ENCODE measurements at regions not wholly inside any gene's neighbourhood (a gene's known extent, or its start where the extent isn't known, plus 50 kb on each side); places are given as distances from the start of the nearest gene placed in this dataset.

GRCh38 chr3:174336784-174337183 is 522.4 kb upstream of the NAALADL2 start:
- Histone ChIP-seq H3K27ac (ENCODE audit: low read depth, low read length) (no peak overlapping the region), H3K4me1 (ENCODE audit: control insufficient read depth, insufficient read depth, low read length) (0 out of 2 replicates have a peak, but pooled peaks cover 4% of the 10 kb centered on the region), H3K9me3 (ENCODE audit: control insufficient read depth, insufficient read depth, low read depth, low read length) (no peaks in the 10 kb centered on the region), H3K9ac (ENCODE audit: low read length) (no peak overlapping the region), H3K36me3 (ENCODE audit: control insufficient read depth, insufficient read depth, low read length) (no peaks in the 10 kb centered on the region), H3K4me3 (ENCODE audit: low read depth, low read length) (no peak overlapping the region), H3K27me3 (ENCODE audit: control insufficient read depth, insufficient read depth, low read length) (no peaks in the 10 kb centered on the region)

DNA sequence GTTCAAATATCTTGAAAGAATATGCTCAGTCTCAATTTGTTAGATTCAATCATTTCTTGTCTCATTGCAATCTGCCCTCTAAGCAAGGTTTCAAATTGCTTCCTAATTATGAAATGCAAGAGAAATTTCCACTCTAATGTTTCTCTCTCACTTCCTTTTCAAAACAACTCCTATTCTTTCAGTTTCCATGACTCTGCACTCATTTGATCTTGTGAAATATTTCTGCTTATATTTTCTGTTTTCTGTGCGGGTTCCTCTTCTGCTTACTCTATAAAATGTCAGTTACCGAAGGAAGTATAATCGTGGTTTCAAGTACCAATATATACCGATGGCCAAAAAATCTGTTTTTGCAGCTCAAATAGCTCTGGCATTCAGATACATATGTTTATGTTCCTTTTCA is 521.9 kb upstream of the NAALADL2 start:
- Histone ChIP-seq H3K9me3 (ENCODE audit: control insufficient read depth, insufficient read depth, low read depth, low read length) (no peaks in the 10 kb centered on the region), H3K4me3 (ENCODE audit: low read depth, low read length) (no peak overlapping the region), H3K9ac (ENCODE audit: low read length) (no peak overlapping the region), H3K36me3 (ENCODE audit: control insufficient read depth, insufficient read depth, low read length) (no peaks in the 10 kb centered on the region), H3K27ac (ENCODE audit: low read depth, low read length) (no peak overlapping the region), H3K4me1 (ENCODE audit: control insufficient read depth, insufficient read depth, low read length) (0 out of 2 replicates have a peak, but pooled peaks cover 4% of the 10 kb centered on the region), H3K27me3 (ENCODE audit: control insufficient read depth, insufficient read depth, low read length) (no peaks in the 10 kb centered on the region)

DNA sequence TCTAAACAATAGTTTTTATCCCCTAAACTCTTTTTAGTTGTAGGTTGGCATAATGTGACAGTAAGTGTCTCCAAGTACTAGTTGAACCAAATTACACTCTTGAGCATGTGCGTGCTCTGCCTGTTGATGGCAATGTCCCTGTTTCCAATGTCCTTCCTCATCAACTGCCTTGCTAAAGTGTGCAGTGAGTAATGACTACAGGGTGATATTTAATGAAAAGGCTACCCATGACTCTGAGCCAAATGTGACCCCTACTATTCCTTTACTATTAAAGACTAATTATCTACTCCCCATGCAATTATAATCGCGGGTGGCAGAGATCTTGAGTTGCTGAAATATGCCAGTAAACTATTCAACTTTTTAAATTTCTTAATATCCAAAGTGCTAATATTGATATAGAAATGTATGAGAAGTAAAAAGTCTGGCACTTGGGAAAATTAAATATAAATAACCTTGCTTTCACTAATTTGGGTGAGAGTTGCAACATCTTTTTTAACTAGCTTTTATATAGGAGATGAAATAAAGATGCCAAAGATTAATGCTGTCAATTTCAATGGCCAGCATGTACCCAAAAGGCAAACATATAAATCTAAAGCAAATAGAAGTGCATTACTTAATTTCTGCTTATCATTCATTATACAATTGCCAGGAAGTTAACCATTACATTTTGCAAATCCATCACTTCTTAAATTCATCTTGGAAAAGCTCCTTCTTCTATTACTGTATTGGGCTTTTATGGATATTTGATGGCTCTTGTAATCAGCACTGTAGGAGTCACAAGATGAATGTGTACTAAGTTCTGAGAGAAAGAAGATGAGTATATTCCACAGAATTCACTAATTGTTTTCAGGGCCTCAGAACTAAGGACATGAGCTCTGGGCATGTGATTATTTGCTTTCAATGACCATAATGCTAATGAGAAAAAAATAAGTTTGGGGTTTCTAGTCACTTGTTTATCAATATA is 518.2 kb upstream of the NAALADL2 start:
- no peak overlapping the region for H3K9ac ChIP-seq (ENCODE audit: low read length)

GRCh38 chr3:174342171-174342570 is 517.0 kb upstream of the NAALADL2 start:
- H3K27ac ChIP-seq (ENCODE audit: low read depth, low read length), result no peak overlapping the region
- no peak overlapping the region for H3K4me3 ChIP-seq (ENCODE audit: low read depth, low read length)
- H3K4me1 ChIP-seq (ENCODE audit: control insufficient read depth, insufficient read depth, low read length), result no peaks in the 10 kb centered on the region
- H3K36me3 ChIP-seq (ENCODE audit: control insufficient read depth, insufficient read depth, low read length), result no peaks in the 10 kb centered on the region
- no peaks in the 10 kb centered on the region for H3K27me3 ChIP-seq (ENCODE audit: control insufficient read depth, insufficient read depth, low read length)
- H3K9me3 ChIP-seq (ENCODE audit: control insufficient read depth, insufficient read depth, low read depth, low read length), result no peaks in the 10 kb centered on the region
- no peak overlapping the region for H3K9ac ChIP-seq (ENCODE audit: low read length)

More for the DNA sequence above, 518.2 kb upstream of the NAALADL2 start:
- H3K27me3 ChIP-seq (ENCODE audit: control insufficient read depth, insufficient read depth, low read length), result no peaks in the 10 kb centered on the region
- no peak overlapping the region for H3K27ac ChIP-seq (ENCODE audit: low read depth, low read length)
- no peaks in the 10 kb centered on the region for H3K36me3 ChIP-seq (ENCODE audit: control insufficient read depth, insufficient read depth, low read length)
- H3K9me3 ChIP-seq (ENCODE audit: control insufficient read depth, insufficient read depth, low read depth, low read length), result no peaks in the 10 kb centered on the region
- H3K4me3 ChIP-seq (ENCODE audit: low read depth, low read length), result no peak overlapping the region
- H3K4me1 ChIP-seq (ENCODE audit: control insufficient read depth, insufficient read depth, low read length), result 0 out of 2 replicates have a peak, but pooled peaks cover under 1% of the 10 kb centered on the region

GRCh38 chr3:174342941-174343501 is 516.1 kb upstream of the NAALADL2 start:
- Histone ChIP-seq H3K4me3 (ENCODE audit: low read depth, low read length) (no peak overlapping the region), H3K27ac (ENCODE audit: low read depth, low read length) (no peak overlapping the region), H3K4me1 (ENCODE audit: control insufficient read depth, insufficient read depth, low read length) (no peaks in the 10 kb centered on the region), H3K36me3 (ENCODE audit: control insufficient read depth, insufficient read depth, low read length) (no peaks in the 10 kb centered on the region), H3K27me3 (ENCODE audit: control insufficient read depth, insufficient read depth, low read length) (no peaks in the 10 kb centered on the region), H3K9me3 (ENCODE audit: control insufficient read depth, insufficient read depth, low read depth, low read length) (no peaks in the 10 kb centered on the region), H3K9ac (ENCODE audit: low read length) (no peak overlapping the region)

DNA sequence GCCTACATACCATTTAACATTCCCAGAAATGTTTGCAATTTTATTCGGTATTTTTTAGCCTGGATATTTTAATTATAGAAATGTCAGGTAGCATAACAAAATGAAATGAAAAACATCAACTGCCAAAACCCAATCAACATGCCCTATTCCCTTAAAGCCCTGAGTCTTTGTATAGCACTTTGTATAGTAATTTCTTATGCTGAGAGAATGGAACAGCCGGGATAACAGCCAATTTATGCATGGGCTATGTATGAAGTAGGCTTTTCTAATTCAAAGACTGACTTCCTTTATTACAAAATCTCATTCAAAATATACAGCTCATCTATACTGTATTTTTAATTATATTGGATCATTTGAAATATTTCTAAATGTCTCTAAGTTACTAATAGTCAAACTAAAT is 513.0 kb upstream of the NAALADL2 start:
- peaks cover 11% of the 10 kb centered on the region for H3K9me3 ChIP-seq (ENCODE audit: control insufficient read depth, insufficient read depth, low read depth, low read length)
- no peak overlapping the region for H3K9ac ChIP-seq (ENCODE audit: low read length)
- no peaks in the 10 kb centered on the region for H3K4me1 ChIP-seq (ENCODE audit: control insufficient read depth, insufficient read depth, low read length)
- no peaks in the 10 kb centered on the region for H3K36me3 ChIP-seq (ENCODE audit: control insufficient read depth, insufficient read depth, low read length)
- no peaks in the 10 kb centered on the region for H3K27me3 ChIP-seq (ENCODE audit: control insufficient read depth, insufficient read depth, low read length)
- no peak overlapping the region for H3K27ac ChIP-seq (ENCODE audit: low read depth, low read length)
- H3K4me3 ChIP-seq (ENCODE audit: low read depth, low read length), result no peak overlapping the region

DNA sequence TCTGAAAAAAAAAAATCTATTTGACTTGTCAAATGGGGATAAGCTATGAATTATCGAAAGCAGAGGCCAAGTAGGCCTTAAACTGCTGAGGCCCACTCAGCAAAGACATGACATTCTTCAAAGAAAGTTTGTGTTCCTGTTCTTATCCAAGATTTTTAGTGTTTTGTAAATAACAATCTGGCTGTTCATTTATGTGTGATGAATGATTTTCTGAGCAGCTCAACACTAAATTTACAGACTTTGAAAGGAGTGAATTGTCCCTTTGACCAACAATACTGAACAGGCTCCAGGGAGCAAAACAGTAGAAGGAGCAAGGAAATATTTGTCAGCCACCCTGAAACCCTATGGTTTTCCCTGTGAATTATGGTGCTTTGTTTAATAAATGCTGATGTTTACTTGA is 512.6 kb upstream of the NAALADL2 start:
- Histone ChIP-seq H3K4me1 (ENCODE audit: control insufficient read depth, insufficient read depth, low read length) (no peaks in the 10 kb centered on the region), H3K27me3 (ENCODE audit: control insufficient read depth, insufficient read depth, low read length) (no peaks in the 10 kb centered on the region), H3K36me3 (ENCODE audit: control insufficient read depth, insufficient read depth, low read length) (no peaks in the 10 kb centered on the region), H3K9me3 (ENCODE audit: control insufficient read depth, insufficient read depth, low read depth, low read length) (peaks cover 11% of the 10 kb centered on the region), H3K4me3 (ENCODE audit: low read depth, low read length) (no peak overlapping the region), H3K27ac (ENCODE audit: low read depth, low read length) (no peak overlapping the region), H3K9ac (ENCODE audit: low read length) (no peak overlapping the region)

GRCh38 chr3:174347474-174348138 is 511.5 kb upstream of the NAALADL2 start:
- Histone ChIP-seq H3K9me3 (ENCODE audit: control insufficient read depth, insufficient read depth, low read depth, low read length) (peaks cover 11% of the 10 kb centered on the region), H3K9ac (ENCODE audit: low read length) (no peak overlapping the region), H3K27ac (ENCODE audit: low read depth, low read length) (no peak overlapping the region), H3K27me3 (ENCODE audit: control insufficient read depth, insufficient read depth, low read length) (no peaks in the 10 kb centered on the region), H3K4me1 (ENCODE audit: control insufficient read depth, insufficient read depth, low read length) (no peaks in the 10 kb centered on the region), H3K4me3 (ENCODE audit: low read depth, low read length) (no peak overlapping the region), H3K36me3 (ENCODE audit: control insufficient read depth, insufficient read depth, low read length) (no peaks in the 10 kb centered on the region)

GRCh38 chr3:174352227-174352626 is 506.9 kb upstream of the NAALADL2 start:
- H3K4me1 ChIP-seq (ENCODE audit: control insufficient read depth, insufficient read depth, low read length), result no peaks in the 10 kb centered on the region
- no peaks in the 10 kb centered on the region for H3K36me3 ChIP-seq (ENCODE audit: control insufficient read depth, insufficient read depth, low read length)
- H3K9ac ChIP-seq (ENCODE audit: low read length), result no peak overlapping the region
- no peak overlapping the region for H3K4me3 ChIP-seq (ENCODE audit: low read depth, low read length)
- H3K27ac ChIP-seq (ENCODE audit: low read depth, low read length), result no peak overlapping the region
- H3K27me3 ChIP-seq (ENCODE audit: control insufficient read depth, insufficient read depth, low read length), result no peaks in the 10 kb centered on the region
- peaks cover 11% of the 10 kb centered on the region for H3K9me3 ChIP-seq (ENCODE audit: control insufficient read depth, insufficient read depth, low read depth, low read length)

DNA sequence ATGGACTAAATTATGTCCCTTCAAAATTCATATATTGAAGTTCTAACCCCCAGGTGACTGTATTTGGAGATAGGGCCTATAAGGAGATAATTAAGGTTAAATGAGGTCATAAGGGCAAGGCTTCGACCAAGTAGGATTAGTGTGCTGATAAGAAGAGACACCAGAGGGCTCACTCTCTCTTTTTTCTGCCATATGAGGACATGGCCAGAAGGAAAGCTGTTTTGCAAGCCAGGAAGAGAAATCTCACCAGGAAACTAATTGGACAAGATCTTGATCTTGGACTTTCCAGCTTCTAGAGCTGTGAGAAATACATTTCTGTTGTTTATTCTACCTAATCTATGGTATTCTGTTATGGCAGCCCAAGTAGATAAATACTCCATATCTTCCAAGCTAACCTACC is 503.6 kb upstream of the NAALADL2 start:
- Histone ChIP-seq H3K9me3 (ENCODE audit: control insufficient read depth, insufficient read depth, low read depth, low read length) (no peaks in the 10 kb centered on the region; the same call in 1 of the 2 replicates), H3K36me3 (ENCODE audit: control insufficient read depth, insufficient read depth, low read length) (no peaks in the 10 kb centered on the region), H3K27ac (ENCODE audit: low read depth, low read length) (no peak overlapping the region), H3K9ac (ENCODE audit: low read length) (no peak overlapping the region), H3K27me3 (ENCODE audit: control insufficient read depth, insufficient read depth, low read length) (no peaks in the 10 kb centered on the region), H3K4me1 (ENCODE audit: control insufficient read depth, insufficient read depth, low read length) (no peaks in the 10 kb centered on the region), H3K4me3 (ENCODE audit: low read depth, low read length) (no peak overlapping the region)

GRCh38 chr3:174356596-174356995 is 502.5 kb upstream of the NAALADL2 start:
- Histone ChIP-seq H3K9ac (ENCODE audit: low read length) (no peak overlapping the region), H3K4me3 (ENCODE audit: low read depth, low read length) (no peak overlapping the region), H3K27ac (ENCODE audit: low read depth, low read length) (no peak overlapping the region), H3K27me3 (ENCODE audit: control insufficient read depth, insufficient read depth, low read length) (no peaks in the 10 kb centered on the region), H3K36me3 (ENCODE audit: control insufficient read depth, insufficient read depth, low read length) (no peaks in the 10 kb centered on the region), H3K4me1 (ENCODE audit: control insufficient read depth, insufficient read depth, low read length) (no peaks in the 10 kb centered on the region), H3K9me3 (ENCODE audit: control insufficient read depth, insufficient read depth, low read depth, low read length) (no peaks in the 10 kb centered on the region; the same call in 1 of the 2 replicates)
